HUES48 (cell line): ENCODE measurements at regions not wholly inside any gene's neighbourhood (a gene's known extent, or its start where the extent isn't known, plus 50 kb on each side); places are given as distances from the start of the nearest gene placed in this dataset.

Experiments
- H3K27ac ChIP-seq: one replicate; pipeline ENCODE4 v1.7.0; 2013; ENCODE audit warnings: low read depth, low read length, inconsistent platforms
- H3K27me3 ChIP-seq: 2 replicates; pipeline ENCODE4 v1.6.1; 2013; ENCODE audit warnings: mild to moderate bottlenecking, low read length; ENCODE audit not compliant: control insufficient read depth, insufficient read depth
- H3K36me3 ChIP-seq: 2 replicates; pipeline ENCODE4 v1.6.1; 2013; ENCODE audit warnings: low read length; ENCODE audit not compliant: control insufficient read depth, insufficient read depth
- H3K4me1 ChIP-seq: 2 replicates; pipeline ENCODE4 v1.6.1; 2013; ENCODE audit warnings: mild to moderate bottlenecking, low read length; ENCODE audit not compliant: control insufficient read depth, insufficient read depth
- H3K4me3 ChIP-seq: 2 replicates; pipeline ENCODE4 v1.5.1; 2013; ENCODE audit warnings: mild to moderate bottlenecking, low read depth, low read length
- H3K9ac ChIP-seq: 2 replicates; pipeline ENCODE4 v1.6.1; 2013; ENCODE audit warnings: mild to moderate bottlenecking, low read depth, low read length, moderate library complexity
- H3K9me3 ChIP-seq: 2 replicates; pipeline ENCODE4 v1.6.1; 2013; ENCODE audit warnings: low read length; ENCODE audit not compliant: control insufficient read depth, insufficient read depth

- Histone ChIP-seq H3K4me3 (no peak overlapping the region), H3K9me3 (no peaks in the 10 kb centered on the region), H3K9ac (no peak overlapping the region), H3K36me3 (no peaks in the 10 kb centered on the region), H3K27me3 (no peaks in the 10 kb centered on the region), H3K4me1 (no peaks in the 10 kb centered on the region; the same call in 1 of the 2 replicates), H3K27ac (no peak overlapping the region)
Observed at GRCh38 chr22:49470741-49471503, 356.8 kb downstream of the BRD1 start.

DNA sequence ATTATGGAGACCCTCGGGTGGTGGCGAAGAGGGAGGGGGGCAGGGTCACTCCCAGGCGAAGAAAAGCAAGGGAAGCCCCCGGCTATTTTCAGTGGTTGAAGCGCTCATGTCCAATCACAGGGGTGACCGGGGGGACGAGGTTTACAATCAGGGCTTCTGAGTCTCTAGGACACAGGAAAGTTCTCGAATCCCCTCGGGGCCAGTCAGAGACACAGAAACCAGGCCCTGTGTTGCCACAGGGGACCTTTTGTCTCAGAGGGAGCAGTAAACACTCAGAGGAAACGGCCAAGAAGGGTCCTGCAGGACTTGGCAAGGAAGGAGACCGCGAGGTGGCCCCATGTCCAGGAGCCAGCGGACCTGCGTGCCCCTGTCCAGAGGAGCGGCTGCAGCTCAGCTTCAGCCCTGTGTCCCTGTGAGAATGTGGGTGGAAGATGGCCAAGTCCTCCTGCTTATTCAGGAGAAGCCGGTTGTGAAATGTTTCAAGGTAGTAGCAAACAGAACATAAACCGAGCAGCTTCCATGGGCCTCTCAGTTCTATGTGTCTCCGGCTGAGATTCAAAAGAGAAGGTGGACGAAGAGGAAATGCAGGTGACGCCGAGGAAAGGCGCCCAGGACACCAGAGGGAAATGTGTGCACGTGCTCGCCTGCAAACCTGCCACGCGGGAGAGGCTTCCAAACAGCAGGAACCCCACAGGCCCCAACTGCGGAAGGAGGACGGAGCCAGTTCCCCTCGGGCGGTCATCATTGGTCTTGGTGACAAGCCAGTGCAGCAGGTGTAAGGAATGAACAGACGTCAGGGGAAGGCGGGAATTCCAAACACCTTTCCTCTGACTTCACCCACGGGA lies 357.6 kb downstream of the BRD1 start:
- Histone ChIP-seq H3K9me3 (no peaks in the 10 kb centered on the region), H3K27ac (no peak overlapping the region), H3K4me3 (no peak overlapping the region), H3K27me3 (no peaks in the 10 kb centered on the region), H3K36me3 (no peaks in the 10 kb centered on the region), H3K4me1 (no peaks in the 10 kb centered on the region; the same call in 1 of the 2 replicates), H3K9ac (no peak overlapping the region)

DNA sequence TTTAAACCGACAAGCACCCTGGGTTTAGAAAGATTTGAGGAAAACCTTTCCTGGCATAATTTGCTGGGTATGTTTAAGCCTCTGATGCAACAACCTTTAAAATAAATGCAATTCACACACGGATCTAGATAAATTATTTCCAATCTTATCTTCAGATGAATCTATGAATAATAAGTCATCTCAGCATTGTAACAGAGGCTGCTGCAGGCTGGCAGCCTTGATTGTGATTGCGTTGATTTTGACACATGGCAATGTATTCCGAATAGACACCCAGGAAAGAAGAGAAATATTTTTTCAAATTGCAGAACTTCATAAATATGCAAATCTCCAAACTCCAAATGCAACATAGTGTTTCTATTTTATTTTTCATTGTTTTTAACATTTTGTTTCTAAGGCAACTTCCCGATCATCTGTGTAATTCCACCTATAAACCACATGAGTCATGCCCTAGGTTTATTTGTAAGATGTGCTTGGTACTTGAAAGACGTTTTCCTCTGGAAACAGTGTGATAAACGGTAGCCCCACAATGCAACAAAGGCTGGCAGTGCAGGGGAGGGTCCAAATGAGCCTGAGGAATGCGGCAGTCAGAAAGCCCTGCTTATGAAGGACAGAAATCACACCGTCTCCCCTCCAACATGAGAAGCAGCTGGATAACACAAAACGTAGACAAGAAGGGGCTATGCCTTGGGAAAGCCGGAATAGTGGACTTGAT lies 359.0 kb downstream of the BRD1 start:
- no peak overlapping the region for H3K4me3 ChIP-seq
- H3K4me1 ChIP-seq: no peaks in the 10 kb centered on the region; the same call in 1 of the 2 replicates
- H3K27me3 ChIP-seq: no peaks in the 10 kb centered on the region
- no peaks in the 10 kb centered on the region for H3K36me3 ChIP-seq
- no peak overlapping the region for H3K9ac ChIP-seq
- H3K9me3 ChIP-seq: no peaks in the 10 kb centered on the region
- no peak overlapping the region for H3K27ac ChIP-seq

DNA sequence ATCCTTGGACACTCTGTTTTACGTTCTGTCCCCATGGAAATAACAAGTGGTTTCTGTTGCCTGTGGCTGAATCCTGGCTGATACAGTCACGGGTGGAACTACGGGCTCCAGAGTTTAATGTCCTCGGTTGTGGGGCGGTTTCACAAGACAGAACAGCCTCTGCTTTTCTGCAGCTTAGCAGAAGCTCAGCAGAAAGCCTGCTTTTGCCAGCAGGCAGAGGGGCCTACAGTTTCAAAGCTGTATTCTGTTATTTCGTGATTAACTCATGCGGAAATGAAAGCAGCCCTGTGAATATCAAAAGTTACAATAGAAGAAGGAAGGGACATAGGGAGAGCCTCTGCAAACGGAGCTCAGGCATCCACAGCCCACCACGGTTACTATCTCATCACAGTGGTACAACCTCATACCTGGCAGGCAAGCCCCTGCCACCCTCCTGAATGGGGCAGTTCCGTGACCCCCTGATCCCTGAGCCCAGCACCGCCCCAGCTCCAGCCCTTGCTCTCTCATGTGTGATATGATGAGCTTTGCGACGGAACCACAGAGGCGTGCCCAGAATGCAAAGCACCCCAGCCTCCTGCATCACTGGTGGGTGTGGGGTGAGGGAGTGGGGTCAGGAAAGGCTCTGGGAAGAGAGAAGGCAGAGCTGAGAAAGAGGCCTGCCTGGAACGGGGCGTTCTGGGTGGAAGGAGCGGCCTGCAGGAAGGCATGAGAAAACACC lies 360.6 kb downstream of the BRD1 start:
- H3K9me3 ChIP-seq: no peaks in the 10 kb centered on the region
- H3K27ac ChIP-seq: no peak overlapping the region
- no peaks in the 10 kb centered on the region for H3K27me3 ChIP-seq
- H3K4me3 ChIP-seq: no peak overlapping the region
- no peaks in the 10 kb centered on the region for H3K36me3 ChIP-seq
- no peaks in the 10 kb centered on the region; the same call in 1 of the 2 replicates for H3K4me1 ChIP-seq
- H3K9ac ChIP-seq: no peak overlapping the region

- H3K9me3 ChIP-seq: no peaks in the 10 kb centered on the region
- H3K27me3 ChIP-seq: no peaks in the 10 kb centered on the region
- H3K36me3 ChIP-seq: no peaks in the 10 kb centered on the region
- H3K4me3 ChIP-seq: no peak overlapping the region
- H3K4me1 ChIP-seq: no peaks in the 10 kb centered on the region
- no peak overlapping the region for H3K9ac ChIP-seq
- no peak overlapping the region for H3K27ac ChIP-seq
Observed at GRCh38 chr22:49464037-49464436, 363.6 kb downstream of the BRD1 start.

DNA sequence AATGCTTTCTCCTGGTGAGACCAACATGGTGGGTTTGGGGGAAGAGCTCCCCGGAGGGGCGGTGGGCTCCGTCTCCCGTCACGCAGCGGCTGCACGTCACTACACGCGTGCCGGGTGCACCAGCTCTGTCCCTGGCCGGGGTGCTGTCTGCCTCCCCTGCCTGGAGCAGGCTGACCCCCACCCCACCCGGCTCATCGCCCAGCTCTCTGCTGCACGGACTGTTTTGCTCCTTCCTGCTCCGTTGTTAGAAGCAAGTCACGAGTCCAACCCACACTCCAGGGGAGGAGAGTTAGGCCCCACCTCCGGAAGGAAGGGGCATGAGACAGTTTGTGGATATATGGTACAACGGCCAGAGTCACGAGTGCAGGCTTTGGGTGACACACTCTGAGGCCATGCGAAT lies 364.9 kb downstream of the BRD1 start:
- H3K9me3 ChIP-seq: no peaks in the 10 kb centered on the region
- no peaks in the 10 kb centered on the region for H3K36me3 ChIP-seq
- H3K4me3 ChIP-seq: no peak overlapping the region
- no peak overlapping the region for H3K9ac ChIP-seq
- no peaks in the 10 kb centered on the region for H3K27me3 ChIP-seq
- H3K27ac ChIP-seq: no peak overlapping the region
- no peaks in the 10 kb centered on the region for H3K4me1 ChIP-seq

DNA sequence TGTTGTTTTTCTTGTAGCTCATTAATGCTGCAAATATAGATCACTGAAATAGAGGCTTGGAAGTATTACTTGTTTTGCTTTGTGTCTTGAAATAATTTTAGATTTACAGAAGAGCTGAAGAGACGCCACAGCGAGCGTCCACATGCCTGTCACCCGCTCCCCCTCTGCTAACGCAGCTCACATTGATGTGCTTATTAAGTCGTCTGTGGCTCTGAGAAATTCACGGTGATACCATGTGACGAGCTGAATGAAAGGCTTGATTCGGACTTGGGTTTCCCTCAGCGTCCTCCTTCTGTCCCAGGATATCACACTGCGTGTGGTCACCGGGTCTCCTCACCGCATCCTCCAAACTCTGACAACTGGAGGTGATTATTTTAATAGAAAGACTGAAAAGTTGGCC lies 365.4 kb downstream of the BRD1 start:
- no peak overlapping the region for H3K4me3 ChIP-seq
- H3K9ac ChIP-seq: no peak overlapping the region
- H3K36me3 ChIP-seq: no peaks in the 10 kb centered on the region
- H3K27me3 ChIP-seq: no peaks in the 10 kb centered on the region
- H3K4me1 ChIP-seq: no peaks in the 10 kb centered on the region
- H3K27ac ChIP-seq: no peak overlapping the region
- no peaks in the 10 kb centered on the region for H3K9me3 ChIP-seq

DNA sequence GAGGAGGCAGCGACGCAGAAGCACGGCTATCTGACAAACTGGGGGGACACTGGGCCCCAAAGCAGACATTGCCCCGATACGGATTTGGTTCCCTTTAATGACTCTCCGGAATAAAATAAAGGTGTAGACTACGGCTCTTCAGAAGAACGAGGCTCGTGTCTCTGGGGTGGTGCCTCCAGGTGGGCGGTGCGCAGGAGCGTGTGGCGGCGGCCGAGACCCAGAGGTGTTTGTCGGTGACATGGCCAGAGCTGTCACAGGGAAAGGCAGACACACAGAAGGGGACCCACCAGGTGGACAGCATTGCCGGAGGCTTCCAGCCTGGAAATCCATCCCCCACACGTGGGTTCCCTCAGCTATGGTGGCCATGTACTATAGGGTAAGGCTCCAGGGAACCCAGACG lies 366.0 kb downstream of the BRD1 start:
- H3K4me1 ChIP-seq: no peaks in the 10 kb centered on the region
- H3K36me3 ChIP-seq: no peaks in the 10 kb centered on the region
- no peak overlapping the region for H3K9ac ChIP-seq
- H3K4me3 ChIP-seq: no peak overlapping the region
- H3K27ac ChIP-seq: no peak overlapping the region
- no peaks in the 10 kb centered on the region for H3K27me3 ChIP-seq
- no peaks in the 10 kb centered on the region for H3K9me3 ChIP-seq

GRCh38 chr22:49460592-49461281 lies 366.9 kb downstream of the BRD1 start:
- no peak overlapping the region for H3K9ac ChIP-seq
- no peaks in the 10 kb centered on the region for H3K36me3 ChIP-seq
- H3K27ac ChIP-seq: no peak overlapping the region
- no peak overlapping the region for H3K4me3 ChIP-seq
- H3K9me3 ChIP-seq: no peaks in the 10 kb centered on the region
- H3K27me3 ChIP-seq: no peaks in the 10 kb centered on the region
- no peaks in the 10 kb centered on the region for H3K4me1 ChIP-seq

- H3K36me3 ChIP-seq: no peaks in the 10 kb centered on the region
- H3K27me3 ChIP-seq: no peaks in the 10 kb centered on the region
- H3K4me3 ChIP-seq: no peak overlapping the region
- H3K9ac ChIP-seq: no peak overlapping the region
- H3K4me1 ChIP-seq: no peaks in the 10 kb centered on the region
- H3K9me3 ChIP-seq: no peaks in the 10 kb centered on the region
- no peak overlapping the region for H3K27ac ChIP-seq
Observed at GRCh38 chr22:49460091-49460490, 367.6 kb downstream of the BRD1 start.
